Muscle layer of colon (tissue), 2 donors: ENCODE measurements at regions not wholly inside any gene's neighbourhood (a gene's known extent, or its start where the extent isn't known, plus 50 kb on each side); places are given as distances from the start of the nearest gene placed in this dataset.

ENCODE experiments used
- H3K27ac ChIP-seq: one replicate; pipeline ENCODE4 v1.7.0; 2013; ENCODE audit warnings: low read depth, mild to moderate bottlenecking, low read length, moderate library complexity
- H3K27me3 ChIP-seq, 2 donors: one replicate each; pipeline ENCODE4 v1.7.0; 2013; ENCODE audit warnings: low read length in 2 of 2, mild to moderate bottlenecking in 2 of 2; ENCODE audit not compliant: insufficient read depth in 2 of 2, control insufficient read depth in 1 of 2
- H3K36me3 ChIP-seq: one replicate; pipeline ENCODE4 v1.7.0; 2013; ENCODE audit warnings: mild to moderate bottlenecking, low read length; ENCODE audit not compliant: insufficient read depth
- H3K4me1 ChIP-seq: one replicate; pipeline ENCODE4 v1.7.0; 2013; ENCODE audit warnings: mild to moderate bottlenecking, low read length; ENCODE audit not compliant: insufficient read depth
- H3K4me3 ChIP-seq, 2 donors: one replicate each; pipeline ENCODE4 v1.7.0; 2013; ENCODE audit warnings: low read length in 2 of 2, low read depth in 1 of 2, mild to moderate bottlenecking in 1 of 2, moderate library complexity in 1 of 2
- H3K9ac ChIP-seq: one replicate; pipeline ENCODE4 v1.7.0; 2013; ENCODE audit warnings: low read length
- H3K9me3 ChIP-seq: one replicate; pipeline ENCODE4 v1.7.0; 2013; ENCODE audit warnings: mild to moderate bottlenecking, low read length
- donor health status: abdominal sarcoma.
- donor health status: Adenocarcinoma of cecum.

DNA sequence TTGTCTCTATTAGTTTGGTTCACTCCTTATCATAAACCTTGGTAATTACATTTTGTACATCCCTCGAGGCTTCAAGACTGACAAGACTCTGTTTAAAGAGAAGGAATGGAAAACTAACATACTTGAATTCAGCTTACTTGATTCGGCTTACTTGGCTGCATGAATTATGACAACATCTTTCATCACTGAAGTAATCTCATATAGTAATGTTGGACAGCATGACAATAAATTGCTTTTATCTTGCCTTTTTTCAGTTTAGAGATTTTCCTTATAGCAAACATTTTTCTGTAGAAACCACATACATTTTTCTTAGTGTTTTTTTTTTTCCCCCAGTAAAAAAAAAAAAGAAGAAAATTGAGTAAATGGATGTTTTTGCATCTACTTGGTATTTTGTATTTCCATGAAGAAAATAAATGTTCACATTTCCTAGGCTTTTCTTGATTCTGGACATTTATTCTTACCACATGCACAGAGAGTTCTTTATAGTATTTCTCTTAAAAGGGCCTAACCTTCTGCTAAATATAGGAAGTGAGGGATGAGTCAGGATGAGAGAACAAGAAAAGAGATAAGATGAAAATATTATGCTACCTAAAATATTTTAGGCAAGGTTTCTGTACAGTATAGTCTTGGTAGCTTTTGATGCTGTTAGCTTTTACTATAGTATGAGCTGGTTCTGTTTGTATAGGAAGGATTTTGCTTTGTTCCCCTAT lies 101.0 kb upstream of the HDGFL1 start:
- Histone ChIP-seq H3K9me3 (no peaks in the 10 kb centered on the region), H3K36me3 (no peaks in the 10 kb centered on the region), H3K4me1 (peaks cover 15% of the 10 kb centered on the region), H3K4me3 (no peak overlapping the region), H3K27ac (no peak overlapping the region), H3K27me3 (no peaks in the 10 kb centered on the region), H3K9ac (no peak overlapping the region)

DNA sequence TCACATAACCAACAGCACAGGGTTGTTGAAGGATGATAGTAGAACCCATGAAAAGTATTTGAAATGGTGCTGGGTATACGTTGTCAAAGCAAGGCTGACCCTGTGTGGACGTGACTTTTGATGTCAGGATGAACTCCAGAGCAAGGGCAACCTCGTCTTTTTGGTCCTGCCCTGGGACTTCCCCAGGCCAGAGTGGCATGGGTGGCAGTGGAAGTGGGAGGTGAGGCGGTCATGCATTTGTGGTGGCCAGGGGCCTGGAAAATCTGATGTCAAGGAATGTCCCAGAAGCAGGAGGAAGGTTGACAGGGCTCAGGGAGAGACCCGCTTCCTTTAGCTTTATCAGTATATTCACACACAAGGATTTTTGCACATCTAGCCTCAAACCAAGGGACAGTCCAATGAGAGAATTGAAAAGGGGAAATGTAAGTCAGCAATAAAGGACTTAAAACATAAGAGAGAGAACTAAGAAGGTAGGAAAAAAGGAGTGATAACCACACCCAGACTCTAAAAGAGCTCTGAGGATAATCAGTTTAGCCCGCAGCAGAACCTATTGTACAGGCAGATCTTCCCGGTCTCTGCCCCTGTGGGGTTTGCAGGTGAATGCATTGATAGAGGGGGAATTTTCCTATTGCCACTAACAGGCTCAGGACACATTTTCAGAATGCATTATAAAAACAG lies 98.8 kb upstream of the HDGFL1 start:
- H3K27ac ChIP-seq: peak overlapping the region; percentile 14
- no peak overlapping the region for H3K9ac ChIP-seq
- H3K27me3 ChIP-seq: no peaks in the 10 kb centered on the region
- no peak overlapping the region for H3K4me3 ChIP-seq
- H3K36me3 ChIP-seq: no peaks in the 10 kb centered on the region
- peaks cover 15% of the 10 kb centered on the region for H3K4me1 ChIP-seq
- H3K9me3 ChIP-seq: no peaks in the 10 kb centered on the region

DNA sequence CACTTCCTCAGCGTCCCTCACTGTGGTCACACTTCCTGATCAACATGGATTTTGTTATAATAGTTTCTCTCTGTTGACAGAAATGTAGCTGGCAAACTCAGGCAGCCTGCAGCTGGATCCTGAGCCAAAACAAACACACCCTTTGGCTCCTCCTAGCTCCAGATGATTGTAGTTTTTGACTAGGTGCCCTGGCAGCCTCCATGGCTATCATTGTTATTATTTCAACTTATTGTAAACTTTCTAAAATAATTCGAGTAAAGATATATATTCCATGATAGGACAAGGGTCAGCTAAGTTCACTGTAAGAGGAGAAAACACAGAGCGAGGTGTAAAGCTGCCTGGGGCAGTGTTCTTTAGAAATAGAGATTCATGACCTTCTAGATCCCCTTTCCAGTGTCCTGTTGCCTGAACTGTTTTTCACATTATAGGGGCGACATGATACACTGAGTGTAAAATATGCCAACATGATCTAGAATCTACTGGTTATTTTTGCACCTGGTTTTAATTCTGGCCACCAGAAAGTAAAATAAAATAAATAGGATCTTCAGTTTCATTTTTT lies 98.2 kb upstream of the HDGFL1 start:
- Histone ChIP-seq H3K9ac (no peak overlapping the region), H3K27ac (peak overlapping the region; percentile 14), H3K4me1 (peaks cover 15% of the 10 kb centered on the region), H3K36me3 (no peaks in the 10 kb centered on the region), H3K9me3 (no peaks in the 10 kb centered on the region), H3K4me3 (no peak overlapping the region), H3K27me3 (no peaks in the 10 kb centered on the region)

DNA sequence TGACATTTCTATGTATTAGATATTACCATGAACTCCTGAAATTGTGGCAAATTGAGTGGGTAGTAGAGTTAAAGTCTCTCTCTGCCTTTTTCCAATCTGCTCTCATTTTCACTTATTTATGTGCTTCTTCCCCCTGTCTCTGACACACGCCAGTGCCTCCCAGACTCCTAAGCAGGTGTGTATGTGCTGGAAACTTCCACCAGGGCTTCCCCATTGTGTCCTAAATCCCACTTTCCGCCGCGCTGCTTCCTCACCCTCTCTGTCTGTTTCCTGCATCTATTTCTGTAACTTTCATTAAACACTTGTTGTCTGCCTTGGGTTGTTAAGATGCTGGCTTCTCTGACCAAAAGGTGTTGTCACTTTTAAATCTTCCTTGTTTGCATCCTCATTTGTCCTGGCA lies 97.6 kb upstream of the HDGFL1 start:
- no peak overlapping the region for H3K9ac ChIP-seq
- H3K27me3 ChIP-seq: no peaks in the 10 kb centered on the region
- H3K36me3 ChIP-seq: no peaks in the 10 kb centered on the region
- no peak overlapping the region for H3K27ac ChIP-seq
- H3K9me3 ChIP-seq: no peaks in the 10 kb centered on the region
- peaks cover 17% of the 10 kb centered on the region for H3K4me1 ChIP-seq
- no peak overlapping the region for H3K4me3 ChIP-seq

DNA sequence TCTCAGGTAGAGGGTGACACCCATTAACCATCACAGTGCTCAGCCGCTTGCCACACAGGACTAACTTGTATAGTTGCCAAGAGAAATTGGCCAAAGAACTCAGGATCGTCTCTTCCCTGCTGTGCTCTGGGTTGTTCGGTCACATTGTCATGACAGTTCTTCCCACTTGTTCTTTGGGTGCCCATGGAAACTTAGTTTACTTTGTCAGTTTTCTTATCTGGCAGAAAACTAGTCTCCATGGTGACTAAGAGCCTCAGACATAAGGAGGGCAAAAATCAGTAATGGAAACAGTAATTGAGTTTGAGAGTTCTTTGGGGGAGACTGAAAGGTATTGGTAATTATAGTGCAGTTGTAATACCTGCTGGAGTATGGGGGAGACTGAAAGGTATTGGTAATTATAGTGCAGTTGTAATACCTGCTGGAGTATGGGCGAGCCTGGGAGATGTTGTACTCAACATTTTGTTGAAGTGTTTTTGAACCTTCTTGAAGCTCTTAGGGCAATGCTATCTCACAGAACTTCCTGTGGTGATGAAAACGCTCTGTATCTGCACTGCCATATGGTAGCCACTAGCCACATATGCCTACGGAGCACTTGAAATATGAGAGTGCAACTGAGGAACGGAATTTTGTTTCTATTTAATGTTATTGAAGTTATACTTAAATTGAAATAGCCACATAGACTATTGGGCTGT lies 95.2 kb upstream of the HDGFL1 start:
- no peaks in the 10 kb centered on the region for H3K27me3 ChIP-seq
- no peaks in the 10 kb centered on the region for H3K36me3 ChIP-seq
- no peak overlapping the region for H3K9ac ChIP-seq
- peaks cover 24% of the 10 kb centered on the region for H3K4me1 ChIP-seq
- no peaks in the 10 kb centered on the region for H3K9me3 ChIP-seq
- no peak overlapping the region for H3K27ac ChIP-seq
- H3K4me3 ChIP-seq: no peak overlapping the region

DNA sequence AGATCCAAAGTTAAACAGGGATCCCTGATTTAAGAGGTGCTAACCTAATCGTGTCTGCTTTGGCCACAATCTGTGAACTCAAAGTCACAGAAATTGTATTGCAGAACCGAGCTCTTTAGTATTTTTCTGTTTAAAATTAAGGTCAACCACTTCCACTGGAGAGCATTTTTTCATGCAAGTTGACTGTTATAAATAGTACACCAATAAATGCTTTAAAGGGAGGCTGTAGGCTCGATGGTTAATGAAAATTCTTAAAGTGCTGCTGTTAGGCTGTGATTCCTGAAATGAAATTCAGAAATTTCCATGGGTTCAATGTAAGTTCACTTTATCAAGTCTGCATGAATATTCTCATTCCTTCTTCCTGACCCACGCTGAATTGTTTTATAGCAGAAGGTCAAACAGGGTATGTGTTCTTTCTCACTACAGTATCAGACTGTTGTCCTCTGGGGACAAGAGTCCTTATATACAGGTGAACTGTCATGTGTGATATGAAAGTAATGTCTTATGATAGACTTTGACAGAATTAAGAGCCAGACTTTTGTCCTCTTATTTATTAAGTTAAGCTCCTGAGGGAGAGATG lies 92.5 kb upstream of the HDGFL1 start:
- no peak overlapping the region for H3K9ac ChIP-seq
- no peaks in the 10 kb centered on the region for H3K27me3 ChIP-seq
- no peaks in the 10 kb centered on the region for H3K9me3 ChIP-seq
- no peaks in the 10 kb centered on the region for H3K36me3 ChIP-seq
- H3K4me3 ChIP-seq: no peak overlapping the region
- no peak overlapping the region for H3K27ac ChIP-seq
- H3K4me1 ChIP-seq: peaks cover 11% of the 10 kb centered on the region

DNA sequence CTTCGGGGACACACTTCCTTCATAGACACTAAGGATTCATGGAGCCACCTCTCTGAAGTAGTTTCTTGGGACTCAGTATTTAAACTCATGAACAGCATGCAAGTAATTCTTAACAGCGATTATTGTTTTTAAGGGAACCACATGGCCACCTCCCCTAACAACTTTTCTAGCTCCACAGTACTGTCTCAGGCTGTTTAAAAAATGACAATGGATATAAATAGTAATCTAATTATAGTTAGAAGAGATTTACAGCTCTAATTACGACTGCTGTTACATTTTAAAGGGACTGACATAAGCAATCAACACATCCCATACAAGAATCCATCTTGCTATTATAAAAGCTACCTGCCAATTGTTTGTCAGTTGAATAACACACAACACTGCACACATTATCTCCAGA lies 72.1 kb upstream of the HDGFL1 start:
- H3K36me3 ChIP-seq: no peaks in the 10 kb centered on the region
- H3K4me3 ChIP-seq: no peak overlapping the region
- H3K9ac ChIP-seq: no peak overlapping the region
- H3K27ac ChIP-seq: no peak overlapping the region
- no peaks in the 10 kb centered on the region for H3K9me3 ChIP-seq
- H3K27me3 ChIP-seq: no peaks in the 10 kb centered on the region
- no peaks in the 10 kb centered on the region for H3K4me1 ChIP-seq

DNA sequence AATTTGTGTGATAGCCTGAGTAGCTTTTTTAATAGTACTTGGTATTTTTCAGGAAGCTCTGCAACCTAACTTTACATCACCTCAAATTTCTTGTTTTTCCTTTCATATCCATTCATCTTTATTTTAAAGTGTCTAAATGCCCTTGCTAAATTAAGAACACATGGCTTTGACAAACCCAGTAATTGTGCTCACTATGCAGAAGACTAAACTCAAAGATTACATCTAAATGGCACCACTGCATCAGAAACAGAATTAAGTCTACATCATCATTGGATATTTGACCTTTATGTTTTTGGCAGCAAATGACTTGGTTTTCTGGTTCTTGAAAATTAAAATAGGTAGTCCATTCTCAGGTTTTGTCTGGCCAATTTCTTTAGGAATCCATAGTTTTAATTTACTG lies 69.6 kb upstream of the HDGFL1 start:
- H3K9me3 ChIP-seq: no peaks in the 10 kb centered on the region
- H3K27me3 ChIP-seq: no peaks in the 10 kb centered on the region
- H3K27ac ChIP-seq: no peak overlapping the region
- H3K4me3 ChIP-seq: no peak overlapping the region
- no peaks in the 10 kb centered on the region for H3K4me1 ChIP-seq
- no peaks in the 10 kb centered on the region for H3K36me3 ChIP-seq
- H3K9ac ChIP-seq: no peak overlapping the region

DNA sequence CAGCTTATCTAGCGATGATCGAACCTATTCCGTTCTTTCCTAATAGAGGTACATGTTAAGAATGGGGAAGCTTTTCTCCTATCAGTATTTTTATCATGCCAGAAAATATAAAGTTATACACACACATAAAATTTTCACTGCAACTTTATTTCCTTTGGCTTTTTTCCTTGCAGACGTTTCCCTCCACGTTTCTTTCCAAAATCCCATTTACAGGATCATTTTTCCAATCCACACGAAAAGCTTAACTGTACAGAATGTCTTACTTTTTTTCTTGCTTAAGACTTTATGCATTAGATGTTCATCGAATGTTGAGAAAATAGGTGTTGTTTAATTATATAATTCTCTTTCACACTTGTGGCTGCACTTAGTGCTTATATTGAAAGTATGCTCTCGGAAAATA lies 62.9 kb upstream of the HDGFL1 start:
- Histone ChIP-seq H3K4me3 (no peak overlapping the region), H3K9me3 (no peaks in the 10 kb centered on the region), H3K9ac (no peak overlapping the region), H3K36me3 (no peaks in the 10 kb centered on the region), H3K27ac (no peak overlapping the region), H3K27me3 (no peaks in the 10 kb centered on the region), H3K4me1 (peaks cover 4% of the 10 kb centered on the region)

DNA sequence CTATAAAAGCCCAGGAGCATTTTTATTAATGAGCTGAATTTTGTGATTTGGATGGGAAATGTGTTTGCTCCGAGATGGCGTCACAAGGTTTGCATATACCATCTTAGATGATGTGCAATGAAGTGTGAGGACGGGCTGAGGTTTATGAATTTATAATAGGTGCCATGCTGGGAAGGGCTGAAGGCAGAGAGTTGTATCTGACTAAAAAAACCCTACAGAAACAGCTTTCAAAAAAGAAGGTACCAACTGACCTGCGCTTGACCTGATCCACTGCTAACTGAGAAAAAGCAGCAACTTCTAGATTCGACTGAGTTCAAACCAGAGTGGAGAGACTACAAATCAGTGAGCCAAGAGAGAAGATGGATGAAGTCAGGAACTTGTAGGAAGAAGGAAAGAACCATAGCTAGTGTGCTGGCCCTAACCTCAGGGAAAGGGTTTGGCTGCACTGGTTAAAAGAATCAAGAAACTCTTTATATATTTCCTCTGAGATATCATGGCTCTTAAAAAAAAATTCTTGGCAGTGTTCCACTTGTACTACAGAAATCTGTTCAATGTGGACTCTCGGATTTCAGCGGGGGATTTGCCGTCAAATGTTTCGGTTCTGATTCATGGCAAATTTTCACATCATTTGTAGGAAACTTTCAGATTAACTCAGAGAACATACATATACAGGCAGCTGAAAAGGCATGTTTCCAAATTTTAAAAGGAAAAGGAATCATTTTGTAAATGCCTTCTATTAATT lies 56.5 kb upstream of the HDGFL1 start:
- H3K27ac ChIP-seq: no peak overlapping the region
- H3K9ac ChIP-seq: no peak overlapping the region
- H3K27me3 ChIP-seq: no peaks in the 10 kb centered on the region
- no peaks in the 10 kb centered on the region for H3K4me1 ChIP-seq
- H3K9me3 ChIP-seq: no peaks in the 10 kb centered on the region
- no peak overlapping the region for H3K4me3 ChIP-seq
- H3K36me3 ChIP-seq: no peaks in the 10 kb centered on the region

DNA sequence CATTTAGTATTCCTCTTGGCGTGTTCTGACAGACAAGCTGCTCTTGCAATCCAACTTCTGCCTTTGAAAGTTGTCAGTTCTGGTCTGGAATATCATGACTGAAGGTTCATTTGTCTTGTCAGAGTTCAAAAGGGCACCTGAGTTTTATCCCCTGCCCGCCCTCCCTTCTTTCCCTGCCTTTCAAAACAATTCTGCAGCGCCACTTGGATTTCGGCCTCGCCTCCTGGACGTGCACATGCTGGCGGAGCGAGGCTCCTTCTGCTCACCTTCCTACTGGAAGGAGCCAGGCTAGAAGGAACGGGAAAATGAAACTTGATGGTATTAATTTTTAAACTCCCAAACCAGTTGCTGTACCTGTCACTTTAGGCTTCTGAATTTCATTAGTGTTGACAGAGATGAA lies 55.7 kb upstream of the HDGFL1 start:
- Histone ChIP-seq H3K27ac (no peak overlapping the region), H3K9ac (no peak overlapping the region), H3K27me3 (no peaks in the 10 kb centered on the region), H3K4me1 (no peaks in the 10 kb centered on the region), H3K36me3 (no peaks in the 10 kb centered on the region), H3K4me3 (no peak overlapping the region), H3K9me3 (no peaks in the 10 kb centered on the region)
